GM21360 (cell line): ENCODE measurements at regions not wholly inside any gene's neighbourhood (a gene's known extent, or its start where the extent isn't known, plus 50 kb on each side); places are given as distances from the start of the nearest gene placed in this dataset.
"Not testable (repeated sequence)": the region's sequence is repeated elsewhere in the genome, so short reads cannot be mapped to it uniquely, and the experiment has no call there.

Experiments used
- ATAC-seq: cut with Tn5 transposase; IDR thresholded peaks from one replicate; pipeline ENCODE4 v1.9.1; 2021; ENCODE audit warnings: mild to moderate bottlenecking, moderate library complexity; ENCODE audit not compliant: unreplicated experiment

DNA sequence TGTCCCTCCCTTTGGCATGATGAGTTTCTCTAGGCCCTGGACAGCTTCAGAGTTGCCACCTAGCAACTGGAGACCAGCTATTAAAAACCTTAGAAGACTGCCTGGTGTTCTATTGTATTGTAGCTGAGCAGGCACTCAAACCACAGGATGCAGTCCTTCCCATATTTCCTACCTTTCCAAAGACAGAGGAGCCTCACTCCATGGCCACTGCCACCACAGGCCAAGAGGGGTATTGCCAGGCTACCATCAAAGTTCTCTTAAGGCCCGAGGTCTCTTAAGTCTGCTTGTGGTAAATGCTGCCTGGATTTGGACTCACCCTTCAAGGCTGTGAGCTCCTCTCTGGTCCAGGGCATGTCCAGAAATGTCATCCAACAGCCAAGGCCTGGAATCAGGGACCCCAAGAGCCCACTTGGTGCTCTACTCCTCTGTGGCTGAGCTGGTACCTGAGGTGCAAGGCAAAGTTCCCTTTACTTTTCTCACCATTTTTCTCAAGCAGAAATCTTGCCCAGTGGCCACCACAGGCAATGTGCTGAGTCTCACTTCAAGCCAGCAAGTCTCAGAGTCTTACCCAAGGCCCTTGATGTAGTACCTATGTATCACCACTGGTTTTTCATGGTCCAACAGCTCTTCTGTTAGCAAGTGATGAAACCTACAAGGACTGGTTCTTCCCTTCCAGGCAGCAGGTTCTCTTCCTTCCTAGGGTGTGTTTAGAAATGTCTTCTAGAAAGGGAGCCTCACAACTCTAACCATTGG is 269.4 kb downstream of the AMY1C start:
- ATAC-seq, result no peak

DNA sequence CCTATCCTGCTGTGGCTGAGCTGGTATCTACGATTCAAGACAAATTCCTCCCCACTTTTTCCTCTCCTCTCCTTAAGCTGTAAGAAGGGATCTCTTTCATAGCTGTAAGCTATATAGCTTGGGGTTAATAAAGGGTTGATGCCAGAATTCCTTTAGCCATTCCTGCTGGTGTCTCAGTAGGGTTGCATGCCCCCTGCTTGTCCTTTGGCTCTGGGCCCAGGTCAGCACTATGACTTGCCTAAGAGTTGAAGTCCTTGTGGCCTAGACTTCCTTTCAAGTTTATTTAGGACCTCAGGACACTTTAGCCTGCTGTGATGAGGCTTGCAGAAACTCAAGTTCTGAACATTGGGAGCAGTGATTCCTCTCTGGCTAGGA is 270.0 kb downstream of the AMY1C start:
- ATAC-seq, result no peak

DNA sequence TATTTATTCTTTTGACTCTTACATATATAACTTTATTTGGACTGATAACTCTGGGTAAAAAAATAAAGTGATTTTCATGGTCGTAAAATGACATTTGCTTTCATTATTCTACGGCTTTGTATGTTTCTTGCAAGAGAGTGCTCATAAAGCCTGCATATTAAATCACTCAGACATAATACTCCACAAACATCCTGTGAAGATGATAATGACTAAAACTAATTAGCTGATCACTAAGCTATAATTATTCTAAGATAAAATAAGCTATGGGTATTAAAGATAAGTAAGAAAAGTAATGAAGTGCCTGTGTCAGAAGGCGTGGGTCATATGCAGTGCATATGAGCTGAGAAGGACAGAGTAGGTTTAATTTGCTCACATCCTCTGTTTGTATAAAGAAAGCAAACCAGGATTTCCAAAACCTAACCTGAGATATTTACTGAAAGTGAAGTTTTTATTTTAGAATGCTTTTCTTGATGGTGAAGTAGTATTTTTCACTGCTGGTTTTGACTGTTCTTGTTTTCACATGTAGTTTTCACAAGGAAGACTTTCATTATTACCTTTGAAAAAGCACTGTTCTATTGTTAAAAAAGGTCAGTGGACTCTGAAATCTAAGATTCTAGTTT is 278.8 kb downstream of the AMY1C start:
- ATAC-seq, result no peak

DNA sequence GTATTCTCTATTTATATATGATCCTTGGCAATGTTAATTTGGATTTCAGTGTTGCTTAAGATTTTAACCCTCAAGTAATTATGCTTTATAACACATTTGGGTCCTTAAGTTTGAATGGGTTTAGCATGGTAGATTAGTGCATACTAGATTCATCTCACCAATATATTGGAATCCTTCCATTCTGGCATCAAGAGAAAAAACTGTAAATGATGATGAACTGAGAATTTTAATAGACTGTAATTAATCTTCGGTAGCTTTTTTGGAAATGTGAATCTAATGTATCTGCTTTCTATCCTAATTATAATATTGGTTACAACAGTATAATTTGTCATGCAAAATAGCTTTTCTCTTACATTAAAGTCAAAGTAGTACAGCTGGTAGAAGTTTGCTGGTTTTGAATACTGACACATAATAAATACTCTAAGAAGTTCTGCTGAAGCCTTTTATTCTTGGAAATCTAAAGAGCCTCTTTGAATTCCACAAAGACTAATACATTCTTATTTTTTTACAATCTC is 279.8 kb downstream of the AMY1C start:
- ATAC-seq, result no peak

DNA sequence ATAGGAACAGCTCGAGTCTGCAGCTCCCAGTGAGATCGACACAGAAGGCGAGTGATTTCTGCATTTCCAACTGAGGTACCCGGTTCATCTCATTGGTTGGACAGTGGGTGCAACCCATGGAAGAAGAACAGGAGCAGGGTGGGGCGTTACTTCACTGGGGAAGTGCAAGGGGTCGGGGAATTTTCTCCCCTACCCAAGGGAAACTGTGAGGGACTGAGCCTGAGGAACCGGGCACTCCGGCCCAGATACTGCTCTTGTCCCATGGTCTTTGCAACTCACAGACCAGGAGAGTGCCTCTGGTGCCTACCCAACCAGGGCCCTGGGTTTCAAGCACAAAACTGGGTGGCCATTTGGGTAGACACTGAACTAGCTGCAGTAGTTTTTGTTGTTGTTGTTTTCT is 307.1 kb downstream of the AMY1C start:
- ATAC-seq, result no peak

DNA sequence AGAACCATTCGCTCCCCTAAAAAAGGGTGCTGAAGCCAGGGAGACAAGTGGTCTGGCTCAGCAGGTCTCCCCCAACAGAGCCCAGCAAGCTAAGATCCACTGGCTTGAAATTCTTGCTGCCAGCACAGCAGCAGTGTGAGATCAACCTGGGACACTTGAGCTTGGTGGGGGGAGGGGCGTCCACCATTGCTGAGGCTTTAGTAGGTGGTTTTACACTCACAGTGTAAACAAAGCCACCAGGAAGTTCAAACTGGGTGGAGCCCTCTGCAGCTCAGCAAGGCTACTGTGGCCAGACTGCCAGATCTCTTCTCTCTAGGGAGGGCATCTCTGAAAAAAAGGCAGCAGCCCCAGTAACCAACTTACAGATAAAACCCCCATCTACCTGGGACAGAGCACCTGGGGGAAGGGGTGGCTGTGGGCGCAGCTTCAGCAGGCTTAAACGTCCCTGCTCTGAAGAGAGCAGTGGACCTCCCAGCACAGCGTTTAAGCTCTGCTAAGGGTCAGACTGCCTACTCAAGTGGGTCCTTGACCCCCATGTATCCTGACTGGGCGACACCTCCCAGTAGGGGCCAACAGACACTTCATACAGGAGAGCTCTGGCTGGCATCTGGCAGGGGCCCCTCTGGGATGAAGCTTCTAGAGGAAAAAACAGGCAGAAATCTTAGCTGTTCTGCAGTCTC is 307.7 kb downstream of the AMY1C start:
- not testable (repeated sequence) for ATAC-seq

DNA sequence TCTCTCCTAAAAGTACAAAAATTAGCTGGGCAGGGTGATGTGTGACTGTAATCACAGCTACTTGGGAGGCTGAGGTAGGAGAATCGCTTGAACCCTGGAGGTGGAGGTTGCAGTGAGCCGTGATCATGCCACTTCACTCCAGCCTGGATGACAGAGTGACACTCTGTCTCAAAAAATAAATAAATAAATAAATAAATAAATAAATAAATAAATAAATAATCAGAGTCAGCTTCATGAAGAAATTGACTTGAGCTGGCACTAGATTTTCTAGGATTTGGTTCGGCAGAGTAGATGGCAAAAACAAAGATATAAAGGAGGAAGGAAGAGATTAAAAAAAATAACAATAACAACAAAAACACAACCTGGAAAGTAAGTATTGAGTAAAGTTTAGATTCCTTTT is 311.9 kb downstream of the AMY1C start:
- ATAC-seq, result not testable (repeated sequence)

DNA sequence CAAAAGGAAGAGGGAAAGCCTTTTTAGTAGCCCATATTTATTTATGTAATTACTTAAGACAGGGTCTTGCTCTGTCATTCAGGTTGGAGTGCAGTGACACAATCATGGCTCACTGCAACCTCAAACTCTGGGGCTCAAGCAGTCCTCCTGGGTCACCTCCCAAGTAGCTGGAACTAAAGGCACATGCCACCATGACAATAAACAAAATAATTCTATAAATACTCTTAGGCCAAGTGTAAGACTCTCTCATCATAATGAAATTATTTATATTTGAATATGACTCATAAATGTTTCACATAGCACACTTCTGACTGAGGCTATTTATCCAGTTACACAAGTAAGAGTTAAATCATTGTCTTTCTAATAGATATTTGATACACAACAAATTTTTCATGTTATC is 314.7 kb downstream of the AMY1C start:
- no peak for ATAC-seq

DNA sequence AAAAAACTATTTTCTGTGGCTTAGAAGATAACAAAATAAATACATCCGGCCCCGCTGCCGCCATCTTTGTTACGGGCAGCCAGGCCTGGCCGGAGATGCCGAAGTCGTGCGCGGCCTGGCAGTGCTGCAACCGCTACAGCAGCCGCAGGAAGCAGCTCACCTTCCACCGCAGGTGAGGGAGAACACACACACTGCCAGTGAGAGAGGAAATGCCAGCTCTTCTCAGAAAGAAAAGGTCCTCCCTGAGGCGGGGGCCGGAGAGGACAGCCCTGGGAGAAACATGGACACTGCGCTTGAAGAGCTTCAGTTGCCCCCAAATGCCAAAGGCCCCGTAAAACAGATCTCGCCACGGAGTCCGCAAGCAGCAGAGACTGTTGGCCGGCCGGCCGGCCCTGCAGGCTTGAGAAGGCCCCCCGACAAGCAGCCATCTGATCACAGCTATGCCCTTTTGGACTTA is 323.2 kb downstream of the AMY1C start:
- ATAC-seq, result no peak

DNA sequence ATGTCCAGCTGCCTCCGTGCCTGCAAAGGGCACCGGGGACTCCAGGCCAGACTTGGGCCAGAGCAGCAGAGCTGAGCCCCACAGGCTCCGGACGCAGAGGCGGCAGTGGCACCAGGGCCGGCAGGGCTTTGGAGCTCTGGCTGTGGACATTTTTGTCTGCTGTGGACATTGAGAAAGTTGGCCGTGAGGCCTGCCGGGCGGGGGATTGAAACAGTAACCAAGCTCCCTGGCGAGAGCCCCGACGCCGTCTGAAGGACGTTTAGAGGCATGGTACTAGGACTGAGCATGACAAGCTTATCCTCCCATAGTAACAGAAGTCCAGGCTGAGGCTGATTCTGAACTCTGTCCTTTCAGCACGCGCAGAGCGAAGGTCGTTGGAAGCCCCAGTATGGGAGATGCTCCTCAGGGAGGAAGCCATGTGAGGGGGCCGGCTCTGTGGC is 323.8 kb downstream of the AMY1C start:
- no peak for ATAC-seq

DNA sequence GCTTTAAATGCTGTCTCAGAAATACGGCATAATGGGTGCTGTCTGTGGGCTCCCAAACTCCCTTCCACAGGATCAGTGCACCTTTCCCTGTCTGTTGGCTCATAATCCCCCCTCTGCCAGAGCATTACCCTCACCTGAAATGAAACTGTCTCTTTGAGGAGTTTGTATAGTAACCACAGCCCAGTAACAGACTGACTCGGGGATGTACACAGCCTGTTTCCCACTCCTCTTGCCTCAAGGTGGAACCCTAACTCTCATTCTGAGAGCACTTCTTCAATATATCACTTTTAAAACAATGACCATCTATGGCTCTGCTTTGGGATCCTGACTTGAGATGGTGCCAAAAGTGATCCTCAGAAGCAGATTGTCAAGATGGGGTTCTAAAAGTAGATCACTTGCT is 332.5 kb downstream of the AMY1C start:
- ATAC-seq, result no peak

DNA sequence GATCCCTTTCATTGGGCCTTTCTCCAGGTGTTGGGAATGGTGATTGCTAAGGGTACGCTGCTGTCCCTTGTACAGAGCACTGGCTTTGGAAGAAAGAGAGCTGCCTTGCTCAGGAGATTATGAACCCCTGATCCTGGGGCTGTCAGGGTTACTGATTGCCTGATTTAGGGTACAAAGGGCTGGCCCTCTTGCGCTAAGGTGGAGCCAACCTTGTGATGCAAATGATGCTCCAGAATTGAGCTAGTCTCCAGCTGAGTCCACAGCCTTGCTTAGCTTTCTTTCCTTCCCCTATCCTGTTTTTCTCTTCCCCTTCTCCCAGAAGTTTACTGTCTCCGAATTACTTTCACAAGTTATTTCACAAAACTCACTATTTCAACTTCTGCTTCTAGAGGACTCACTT is 334.7 kb downstream of the AMY1C start:
- no peak for ATAC-seq

DNA sequence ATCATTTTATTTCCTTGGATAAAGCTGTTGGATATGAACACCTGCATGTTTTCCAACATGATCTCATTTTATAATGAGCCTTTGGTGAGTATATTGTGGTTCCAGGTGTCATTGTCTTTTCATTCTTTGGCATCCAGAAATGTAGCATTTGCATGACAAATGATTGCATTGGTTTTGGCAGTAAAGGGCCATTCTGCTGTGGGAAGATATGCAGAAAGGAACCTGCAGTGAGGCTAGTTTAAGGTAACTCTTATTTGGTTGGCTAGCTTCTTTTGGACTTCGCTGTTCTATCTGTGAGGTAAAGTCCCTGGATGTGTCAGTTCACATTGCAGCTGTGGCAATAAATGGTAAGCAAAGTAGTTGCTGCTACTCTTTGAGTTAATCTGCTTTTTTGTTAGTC is 343.0 kb downstream of the AMY1C start:
- no peak for ATAC-seq

DNA sequence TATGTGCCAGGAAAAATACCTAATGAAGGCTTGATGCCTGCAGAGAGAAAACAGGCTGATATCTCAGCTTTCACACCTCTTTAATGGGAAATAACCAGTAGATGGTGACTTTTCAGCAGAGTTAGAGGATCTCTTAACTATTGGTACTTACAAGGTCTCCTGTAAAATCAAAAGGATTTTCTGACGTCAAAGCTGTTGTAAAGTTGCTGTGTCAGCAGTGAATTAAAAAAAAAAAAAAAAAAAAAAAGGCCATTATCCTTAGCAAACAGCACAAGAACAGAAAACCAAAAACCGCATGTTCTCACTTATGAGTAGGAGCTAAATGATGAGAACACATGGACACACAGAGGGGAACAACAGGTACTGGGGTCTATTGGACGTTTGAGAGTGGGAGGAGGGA is 349.1 kb downstream of the AMY1C start:
- no peak for ATAC-seq

DNA sequence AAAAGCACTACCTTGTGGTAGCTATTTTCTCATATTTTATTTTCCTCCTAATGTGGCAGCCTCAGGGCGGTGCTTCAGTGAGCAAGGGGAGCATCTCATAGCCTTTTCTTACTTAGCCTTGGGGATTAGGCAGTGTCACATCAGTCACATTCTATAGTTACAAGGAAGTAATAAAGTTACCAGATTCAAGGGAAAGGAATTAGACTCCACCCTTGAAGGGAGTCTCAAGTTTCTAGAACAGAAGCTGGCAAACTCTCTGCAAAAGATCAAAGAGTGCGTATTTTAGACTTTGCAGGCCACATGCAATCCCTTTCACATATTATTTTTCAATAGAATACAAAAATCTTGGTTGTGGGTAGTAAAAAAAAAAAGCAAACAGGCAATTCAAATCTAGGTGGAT is 350.4 kb downstream of the AMY1C start:
- ATAC-seq, result no peak

DNA sequence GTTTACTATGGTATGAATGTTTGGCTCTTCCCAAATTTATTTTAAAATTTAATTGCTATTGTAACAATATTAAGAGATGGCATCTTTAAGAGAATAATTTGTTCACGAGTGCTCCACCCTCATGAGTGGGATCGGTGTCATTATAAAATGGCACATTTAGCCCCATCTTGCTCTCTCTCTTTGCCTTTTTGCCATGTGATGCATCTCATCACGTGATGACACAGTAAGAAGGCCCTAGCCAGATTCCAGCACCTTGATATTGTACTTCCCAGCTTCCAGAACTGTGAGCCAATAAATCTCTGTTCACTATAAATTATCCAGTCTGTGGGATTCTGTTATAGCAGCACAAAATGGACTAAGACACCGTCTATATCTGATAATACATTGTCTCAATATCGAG is 355.8 kb downstream of the AMY1C start:
- ATAC-seq, result no peak

DNA sequence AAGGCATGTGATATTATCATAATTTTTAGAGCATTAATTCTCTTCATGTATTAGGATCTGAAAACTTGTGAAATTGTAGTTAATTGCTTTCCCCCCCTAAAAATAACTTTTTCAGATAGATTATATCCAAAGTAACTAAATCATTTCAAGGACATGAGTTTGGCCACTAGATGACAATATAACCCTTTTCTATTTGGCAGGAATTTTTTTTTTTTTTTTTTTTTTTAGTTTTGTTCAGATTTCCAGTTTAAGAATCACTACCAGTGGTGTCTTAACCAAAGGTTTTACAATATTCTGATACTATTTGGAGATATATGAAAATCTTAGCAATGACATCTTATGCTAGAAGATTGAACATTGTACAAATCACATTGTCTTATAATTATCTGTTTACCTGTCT is 370.8 kb downstream of the AMY1C start:
- no peak for ATAC-seq

DNA sequence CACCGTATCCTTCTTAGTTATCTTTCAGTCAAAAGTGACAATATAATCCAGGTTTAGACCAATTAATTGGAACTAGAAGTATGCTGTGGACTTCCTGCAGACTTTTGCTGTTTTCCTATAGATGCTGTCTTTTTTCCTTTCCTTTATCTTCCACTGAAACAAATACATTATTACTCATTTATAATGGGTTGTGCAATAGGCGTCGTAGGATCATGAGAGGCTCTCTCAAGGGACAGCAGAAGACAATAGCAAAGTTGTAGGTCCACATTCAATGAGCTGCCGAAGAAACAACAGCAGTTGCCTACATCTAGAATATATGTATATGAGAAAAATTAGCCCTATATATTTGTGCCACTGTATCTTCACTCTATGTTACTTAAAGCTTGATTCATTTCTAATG is 371.6 kb downstream of the AMY1C start:
- no peak for ATAC-seq

DNA sequence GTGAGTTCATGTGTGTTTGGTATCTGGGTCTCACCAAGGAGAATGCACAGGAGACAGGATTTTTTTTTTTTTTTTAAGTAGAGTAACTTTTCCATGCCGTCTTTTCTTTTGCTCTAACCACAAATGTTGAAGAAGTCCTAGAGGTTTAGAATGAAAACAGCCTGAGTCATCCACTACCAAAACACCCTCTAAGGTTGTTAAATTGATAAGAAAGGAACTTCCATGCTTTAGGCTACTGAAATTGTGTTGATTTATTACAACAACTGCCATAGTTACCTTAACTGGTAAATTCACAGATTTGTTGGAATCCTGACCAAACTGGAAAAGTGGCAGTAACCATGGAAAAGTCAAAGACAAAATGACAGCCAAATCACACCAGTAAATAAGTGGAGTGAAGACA is 375.6 kb downstream of the AMY1C start:
- no peak for ATAC-seq

DNA sequence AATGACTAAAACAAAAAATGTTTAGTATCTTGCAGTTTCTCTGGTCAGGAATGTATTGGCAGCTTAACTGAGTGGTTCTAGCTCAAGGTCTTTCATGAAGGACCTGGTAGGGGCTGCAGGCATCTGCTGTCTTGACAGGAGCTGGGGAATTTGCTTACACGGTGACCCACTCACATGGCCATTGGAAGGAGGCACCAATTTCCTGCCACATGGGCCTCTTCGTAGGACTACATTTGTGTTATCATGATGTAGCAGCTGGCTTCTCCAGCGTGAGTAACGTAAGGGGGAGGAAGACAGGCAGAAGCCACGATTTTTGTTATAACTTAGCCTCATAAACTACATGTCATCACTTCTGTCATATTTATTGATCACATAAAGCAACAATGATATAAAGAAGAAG is 376.3 kb downstream of the AMY1C start:
- no peak for ATAC-seq

DNA sequence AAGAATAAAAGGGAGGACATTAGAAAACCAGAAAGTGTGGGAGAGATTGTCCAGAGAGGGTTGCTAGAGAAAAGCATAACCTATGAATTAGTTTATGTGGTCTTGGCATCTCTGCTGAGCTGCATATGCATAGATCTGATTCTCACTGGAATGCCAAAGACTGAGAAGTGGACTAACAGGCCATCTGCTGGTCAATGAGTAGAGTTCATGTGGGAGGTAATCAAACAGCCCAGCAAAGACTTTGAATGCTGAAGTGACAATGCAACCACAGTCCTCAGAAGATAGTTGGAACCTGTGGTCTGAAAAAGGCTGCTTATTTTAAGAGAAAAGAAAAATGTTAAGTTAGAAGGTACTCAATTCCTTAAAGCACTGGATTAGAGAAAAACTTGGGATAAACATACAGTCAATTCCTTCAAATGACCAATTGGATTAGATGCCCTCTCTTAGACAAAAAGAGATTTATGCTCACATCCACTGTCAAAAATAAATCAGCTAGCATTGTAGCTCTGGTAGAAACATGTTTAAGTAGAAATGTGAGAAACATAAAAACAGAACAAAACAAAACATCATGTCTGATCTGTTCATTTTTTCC is 382.8 kb downstream of the AMY1C start:
- no peak for ATAC-seq

DNA sequence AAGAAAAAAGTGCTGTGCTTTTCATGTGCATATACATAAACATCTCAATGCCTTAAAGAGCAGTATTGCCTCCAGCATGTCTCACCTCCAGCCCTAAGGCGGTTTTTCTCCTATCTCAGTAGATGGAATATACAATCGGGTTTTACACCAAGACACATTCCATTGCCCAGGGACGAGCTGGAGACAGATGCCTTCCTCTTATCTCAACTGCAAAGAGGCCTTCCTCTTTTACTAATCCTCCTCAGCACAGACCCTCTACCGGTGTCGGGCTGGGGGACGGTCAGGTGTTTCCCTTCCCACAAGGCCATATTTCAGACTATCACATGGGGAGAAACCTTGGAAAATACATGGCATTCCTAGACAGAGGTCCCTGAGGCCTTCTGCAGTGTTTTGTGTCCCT is 385.3 kb downstream of the AMY1C start:
- not testable (repeated sequence) for ATAC-seq
